ENCODE measurements at regions not wholly inside any gene's neighbourhood (a gene's known extent, or its start where the extent isn't known, plus 50 kb on each side); places are given as distances from the start of the nearest gene placed in this dataset.

DNA sequence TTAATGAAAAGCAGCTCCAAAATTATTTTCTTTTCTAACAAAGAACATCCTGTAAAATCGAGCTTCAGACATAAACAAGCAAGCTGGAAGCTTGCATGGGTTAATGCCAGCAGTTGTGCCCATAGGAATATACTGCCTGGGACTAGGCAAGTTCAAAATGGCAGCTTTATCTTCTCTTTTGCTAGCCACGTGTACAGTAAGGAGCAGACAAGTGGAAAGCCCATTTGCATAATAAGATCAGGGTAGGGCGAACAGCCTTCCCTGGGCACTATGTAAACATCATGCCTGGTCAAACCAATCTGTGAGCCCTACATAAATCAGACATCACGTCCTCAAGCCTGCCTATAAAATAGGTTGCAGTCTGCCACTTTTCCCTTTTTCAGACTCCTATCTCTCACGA, 489.7 kb downstream of the RFC3 start:
- H3K9me3 Mint-ChIP-seq, result no peaks in the 10 kb centered on the region
- no peaks in the 10 kb centered on the region for H3K36me3 Mint-ChIP-seq
- peaks cover 3% of the 10 kb centered on the region for H3K27me3 Mint-ChIP-seq
- H3K4me3 Mint-ChIP-seq, result no peak overlapping the region
- no peak overlapping the region for H3K27ac Mint-ChIP-seq
- TF ChIP-seq, protein P1, sequence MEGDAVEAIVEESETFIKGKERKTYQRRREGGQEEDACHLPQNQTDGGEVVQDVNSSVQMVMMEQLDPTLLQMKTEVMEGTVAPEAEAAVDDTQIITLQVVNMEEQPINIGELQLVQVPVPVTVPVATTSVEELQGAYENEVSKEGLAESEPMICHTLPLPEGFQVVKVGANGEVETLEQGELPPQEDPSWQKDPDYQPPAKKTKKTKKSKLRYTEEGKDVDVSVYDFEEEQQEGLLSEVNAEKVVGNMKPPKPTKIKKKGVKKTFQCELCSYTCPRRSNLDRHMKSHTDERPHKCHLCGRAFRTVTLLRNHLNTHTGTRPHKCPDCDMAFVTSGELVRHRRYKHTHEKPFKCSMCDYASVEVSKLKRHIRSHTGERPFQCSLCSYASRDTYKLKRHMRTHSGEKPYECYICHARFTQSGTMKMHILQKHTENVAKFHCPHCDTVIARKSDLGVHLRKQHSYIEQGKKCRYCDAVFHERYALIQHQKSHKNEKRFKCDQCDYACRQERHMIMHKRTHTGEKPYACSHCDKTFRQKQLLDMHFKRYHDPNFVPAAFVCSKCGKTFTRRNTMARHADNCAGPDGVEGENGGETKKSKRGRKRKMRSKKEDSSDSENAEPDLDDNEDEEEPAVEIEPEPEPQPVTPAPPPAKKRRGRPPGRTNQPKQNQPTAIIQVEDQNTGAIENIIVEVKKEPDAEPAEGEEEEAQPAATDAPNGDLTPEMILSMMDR (conservative IDR thresholded peaks at IDR 0.05), result no peak
- H3K4me1 Mint-ChIP-seq (ENCODE audit: unreplicated experiment), result peaks cover 5% of the 10 kb centered on the region
- no peak for DNase-seq (ENCODE audit: extremely low spot score, unreplicated experiment)

DNA sequence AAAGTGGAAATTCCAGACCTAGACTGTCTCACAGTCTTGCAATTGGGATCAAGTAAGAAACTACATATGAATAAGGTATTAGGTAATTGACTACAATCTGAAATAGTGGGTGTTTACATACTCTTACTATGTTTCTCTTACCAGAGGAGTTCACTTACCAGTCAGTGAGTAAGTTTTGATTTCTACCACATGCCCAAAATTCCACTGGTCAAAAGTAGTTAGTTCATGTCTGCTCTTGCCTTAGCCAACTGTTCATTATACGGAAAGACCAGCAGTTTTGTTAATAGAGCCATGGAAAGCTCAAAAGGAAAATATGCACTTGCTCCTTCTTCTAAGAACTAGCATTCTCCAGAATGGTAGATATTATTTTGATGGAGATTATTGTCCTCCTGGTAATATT, 490.8 kb downstream of the RFC3 start:
- no peak for DNase-seq (ENCODE audit: extremely low spot score, unreplicated experiment)
- H3K27me3 Mint-ChIP-seq, result peaks cover 3% of the 10 kb centered on the region
- TF ChIP-seq, protein P1 (conservative IDR thresholded peaks at IDR 0.05), result no peak
- H3K9me3 Mint-ChIP-seq, result no peaks in the 10 kb centered on the region
- peaks cover 5% of the 10 kb centered on the region for H3K4me1 Mint-ChIP-seq (ENCODE audit: unreplicated experiment)
- H3K27ac Mint-ChIP-seq, result no peak overlapping the region
- no peaks in the 10 kb centered on the region for H3K36me3 Mint-ChIP-seq
- H3K4me3 Mint-ChIP-seq, result no peak overlapping the region

DNA sequence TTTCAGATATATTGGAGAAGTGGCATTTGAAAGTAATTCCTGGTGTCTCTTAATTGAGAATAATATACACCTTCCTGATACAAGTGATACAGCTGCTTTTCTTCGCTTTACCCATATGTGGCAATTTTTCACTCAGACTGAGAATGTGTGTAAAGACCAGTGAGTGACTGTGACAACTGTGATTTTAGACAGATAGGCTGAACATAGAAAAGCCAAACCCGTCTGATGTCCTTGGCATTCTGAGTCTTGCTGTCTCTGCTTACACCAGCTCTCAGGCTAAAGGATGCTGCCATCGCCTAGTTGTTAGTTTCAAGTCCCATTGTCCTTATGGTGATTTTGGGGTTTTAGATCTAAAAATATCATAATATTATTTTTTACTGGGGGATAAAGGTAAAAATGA, 492.6 kb downstream of the RFC3 start:
- Mint-ChIP-seq H3K27me3 (peaks cover 3% of the 10 kb centered on the region), H3K27ac (no peak overlapping the region), H3K9me3 (no peaks in the 10 kb centered on the region), H3K4me3 (no peak overlapping the region), H3K4me1 (ENCODE audit: unreplicated experiment) (peaks cover 5% of the 10 kb centered on the region), H3K36me3 (no peaks in the 10 kb centered on the region)
- DNase-seq (ENCODE audit: extremely low spot score, unreplicated experiment), result no peak
- TF ChIP-seq, protein P1 (conservative IDR thresholded peaks at IDR 0.05), result no peak

DNA sequence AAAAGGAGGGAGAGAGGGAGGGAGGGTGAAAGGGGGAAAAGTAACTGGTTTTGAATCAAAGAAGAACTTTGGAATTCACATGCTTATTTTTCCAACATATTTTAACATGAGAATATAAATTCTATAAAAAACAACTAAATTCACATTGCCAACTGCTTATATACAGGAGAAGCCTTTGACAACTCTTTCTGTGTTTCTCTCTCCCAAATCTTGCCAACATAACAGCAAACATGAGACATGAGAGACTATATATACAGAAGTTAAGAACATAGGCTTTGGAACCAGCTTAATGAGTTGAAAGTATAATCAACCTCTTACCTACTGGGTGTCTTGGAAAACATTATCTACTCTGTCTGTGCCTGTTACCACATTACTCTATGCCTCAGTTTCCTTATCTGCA, 493.3 kb downstream of the RFC3 start:
- TF ChIP-seq, protein P1 (conservative IDR thresholded peaks at IDR 0.05), result no peak
- Mint-ChIP-seq H3K4me1 (ENCODE audit: unreplicated experiment) (peaks cover 5% of the 10 kb centered on the region), H3K4me3 (no peak overlapping the region), H3K36me3 (no peaks in the 10 kb centered on the region), H3K27me3 (peaks cover under 1% of the 10 kb centered on the region), H3K9me3 (peaks cover 3% of the 10 kb centered on the region), H3K27ac (no peak overlapping the region)
- DNase-seq (ENCODE audit: extremely low spot score, unreplicated experiment), result no peak

DNA sequence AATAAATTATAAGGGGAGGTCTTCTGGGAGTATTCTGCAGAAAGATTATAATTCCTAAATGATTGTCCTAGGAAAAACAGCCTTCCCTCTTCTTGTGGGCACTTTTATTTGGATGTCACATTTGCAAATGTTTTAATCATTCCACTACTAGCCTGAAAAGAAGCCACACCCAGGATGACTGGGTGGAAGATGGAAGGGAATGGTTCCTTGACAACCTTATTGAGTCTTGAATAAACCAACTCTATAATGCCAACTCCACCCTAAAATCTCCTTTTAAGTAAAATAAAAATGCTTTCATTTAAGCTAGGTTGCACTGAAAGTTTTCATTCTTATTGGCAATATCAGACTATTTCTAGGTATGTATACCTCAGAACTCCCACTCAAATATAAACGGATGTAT, 494.6 kb downstream of the RFC3 start:
- no peak overlapping the region for H3K4me3 Mint-ChIP-seq
- TF ChIP-seq, protein P1 (conservative IDR thresholded peaks at IDR 0.05), result no peak
- peaks cover 5% of the 10 kb centered on the region for H3K4me1 Mint-ChIP-seq (ENCODE audit: unreplicated experiment)

DNA sequence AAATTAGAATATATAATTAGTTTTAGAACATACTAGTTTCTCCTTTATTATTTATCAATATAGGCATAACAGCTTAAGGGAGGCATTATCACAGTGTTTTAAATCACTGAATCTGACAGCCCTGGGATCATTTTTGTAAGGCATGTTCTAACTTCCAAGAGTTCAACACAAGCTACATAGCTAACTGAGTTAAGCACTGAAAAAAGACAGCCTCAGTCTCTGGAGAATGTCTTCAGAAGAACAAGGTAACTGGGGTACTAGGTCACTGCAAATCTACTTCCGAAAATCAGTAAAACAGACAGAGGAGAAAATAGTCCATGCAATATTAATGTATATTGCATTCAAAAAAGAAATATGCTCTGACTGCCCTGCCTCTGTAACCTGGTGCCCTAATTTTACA, 502.1 kb downstream of the RFC3 start:
- no peak for DNase-seq (ENCODE audit: extremely low spot score, unreplicated experiment)
- Mint-ChIP-seq H3K27ac (no peak overlapping the region), H3K4me3 (no peak overlapping the region), H3K9me3 (peaks cover 5% of the 10 kb centered on the region), H3K27me3 (peaks cover 4% of the 10 kb centered on the region), H3K4me1 (ENCODE audit: unreplicated experiment) (no peaks in the 10 kb centered on the region), H3K36me3 (no peaks in the 10 kb centered on the region)
- TF ChIP-seq, protein P1 (conservative IDR thresholded peaks at IDR 0.05), result no peak

More for the DNA sequence above, 494.6 kb downstream of the RFC3 start:
- no peaks in the 10 kb centered on the region for H3K27me3 Mint-ChIP-seq
- peaks cover 5% of the 10 kb centered on the region for H3K9me3 Mint-ChIP-seq
- H3K36me3 Mint-ChIP-seq, result no peaks in the 10 kb centered on the region
- DNase-seq (ENCODE audit: extremely low spot score, unreplicated experiment), result no peak
- H3K27ac Mint-ChIP-seq, result no peak overlapping the region
